GM12878 (cell line): ENCODE measurements at regions not wholly inside any gene's neighbourhood (a gene's known extent, or its start where the extent isn't known, plus 50 kb on each side); places are given as distances from the start of the nearest gene placed in this dataset.

ENCODE experiments used
- ATAC-seq: fragments of 200-7000 bp; cut with Tn5 transposase; 3 replicates; pipeline ENCODE4 v1.9.1; 2020; ENCODE audit warnings: mild to moderate bottlenecking, moderate library complexity
- BruUV-seq: library from RNA; stranded (reverse); fragments of 400-500 nt; replicated peaks from 2 replicates; lab custom pipeline; 2021; lab: Mats Ljungman, UMichigan
- CTCF ChIA-PET: fragments of 300-600 bp; sonication (Branson Sonifier 250); formaldehyde crosslinking; extraction: SDS; loops from one replicate; lab custom pipeline; 2021; ENCODE audit warnings: inconsistent platforms; lab: Yijun Ruan, JAX
- POLR2A ChIA-PET: fragments of 350-600 bp; formaldehyde crosslinking; extraction: SDS; loops from one replicate; lab custom pipeline; 2021; ENCODE audit warnings: inconsistent platforms; lab: Charles Lee
- RAD21 ChIA-PET: fragments of 300-600 bp; sonication (Branson Sonifier 250); formaldehyde crosslinking; loops from one replicate; lab custom pipeline; 2023; ENCODE audit warnings: antibody characterized with exemption; ENCODE audit not compliant: unreplicated experiment; lab: Charles Lee
- SMC1A ChIA-PET: fragments of 300-600 bp; sonication (Branson Sonifier 250); formaldehyde crosslinking; loops from one replicate; lab custom pipeline; 2023; ENCODE audit not compliant: unreplicated experiment, uncharacterized antibody; lab: Charles Lee
- DNase-seq: peaks from one replicate; pipeline ENCODE4 v3.0.0-alpha.2; 2011; ENCODE audit warnings: low read depth, low spot score
- FAIRE-seq: peaks from 3 replicates; lab custom pipeline; 2011; peaks lifted over from hg19 to GRCh38; lab: Jason Lieb, UNC
- H2AFZ ChIP-seq: 2 replicates; pipeline ENCODE4 v1.6.0; 2011; ENCODE audit warnings: low read depth, low read length, control low read depth; ENCODE audit not compliant: control insufficient read depth
- H3K27ac ChIP-seq: 2 replicates; pipeline ENCODE4 v1.5.1; 2011; ENCODE audit warnings: control low read depth; ENCODE audit not compliant: control insufficient read depth, insufficient read depth
- H3K27me3 ChIP-seq, 2 experiments: replicated peaks in 1 of 2; 2 replicates each; pipeline versions ENCODE4 v1.6.0 to v1.6.1; 2011; ENCODE audit warnings: low read length in 1 of 2; ENCODE audit not compliant: control insufficient read depth in 2 of 2, insufficient read depth in 2 of 2
- H3K36me3 ChIP-seq, 2 experiments: 2 replicates each; pipeline ENCODE4 v1.5.1; 2011; ENCODE audit warnings: low read length in 1 of 2; ENCODE audit not compliant: control insufficient read depth in 2 of 2, insufficient read depth in 2 of 2
- H3K4me1 ChIP-seq: 2 replicates; pipeline ENCODE4 v1.6.1; 2011; ENCODE audit warnings: mild to moderate bottlenecking, low read length, moderate library complexity, mixed read lengths; ENCODE audit not compliant: control insufficient read depth, insufficient read depth
- H3K4me2 ChIP-seq: 2 replicates; pipeline ENCODE4 v1.6.0; 2011; ENCODE audit warnings: control low read depth; ENCODE audit not compliant: control insufficient read depth, insufficient read depth
- H3K4me3 ChIP-seq: fragments of 200-600 bp; sonication (generic); 2 replicates; pipeline ENCODE4 v1.5.1; 2016
- H3K79me2 ChIP-seq: 2 replicates; pipeline ENCODE4 v1.6.0; 2011; ENCODE audit warnings: low read length; ENCODE audit not compliant: control insufficient read depth, insufficient read depth
- H3K9ac ChIP-seq: 2 replicates; pipeline ENCODE4 v1.8.0; 2011; ENCODE audit warnings: low read length, control low read depth, mixed read lengths; ENCODE audit not compliant: control insufficient read depth, insufficient read depth
- H3K9me3 ChIP-seq: replicated peaks from 3 replicates; pipeline ENCODE4 v1.5.1; 2011; ENCODE audit warnings: mild to moderate bottlenecking, low read length; ENCODE audit not compliant: control insufficient read depth, insufficient read depth
- H4K20me1 ChIP-seq: 2 replicates; pipeline ENCODE4 v1.6.0; 2011; ENCODE audit not compliant: control insufficient read depth, insufficient read depth
- EP300 ChIP-seq, 2 experiments: fragments of 150-350 bp in 1 of 2; IDR thresholded peaks; 2 replicates each; pipeline ENCODE4 v1.6.1; 2011 to 2012; ENCODE audit warnings: low read depth in 2 of 2, low read length in 2 of 2, borderline replicate concordance in 1 of 2, improper control_type of control experiment in 1 of 2, inconsistent platforms in 1 of 2; ENCODE audit not compliant: control insufficient read depth in 1 of 2
- HDGF ChIP-seq: fragments of 450-650 bp; IDR thresholded peaks from 2 replicates; pipeline ENCODE4 v1.6.1; 2016; ENCODE audit warnings: antibody characterized with exemption
- IRF3 ChIP-seq: fragments of 450-650 bp; IDR thresholded peaks from 2 replicates; pipeline ENCODE4 v1.6.1; 2014; ENCODE audit warnings: mild to moderate bottlenecking
- LARP7 ChIP-seq: fragments of 450-650 bp; IDR thresholded peaks from 2 replicates; pipeline ENCODE4 v1.6.1; 2017; ENCODE audit warnings: mild to moderate bottlenecking
- PAX8 ChIP-seq: fragments of 450-650 bp; IDR thresholded peaks from 2 replicates; pipeline ENCODE4 v1.6.1; 2017; ENCODE audit warnings: mild to moderate bottlenecking, moderate library complexity
- POLR2A ChIP-seq: IDR thresholded peaks from 2 replicates; pipeline ENCODE4 v1.6.1; 2011; ENCODE audit warnings: low read depth, mild to moderate bottlenecking, low read length
- POLR2AphosphoS5 ChIP-seq: IDR thresholded peaks from 2 replicates; pipeline ENCODE4 v1.6.1; 2011; ENCODE audit warnings: mild to moderate bottlenecking, low read length, inconsistent platforms
- RAD51 ChIP-seq: fragments of 450-650 bp; IDR thresholded peaks from 2 replicates; pipeline ENCODE4 v1.6.1; 2016; ENCODE audit warnings: moderate library complexity, mild to moderate bottlenecking, inconsistent platforms
- RBBP5 ChIP-seq: fragments of 200-600 bp; sonication (generic); conservative IDR thresholded peaks from 2 replicates; pipeline ENCODE4 v1.6.1; 2016
- SPI1 ChIP-seq: IDR thresholded peaks from 2 replicates; pipeline ENCODE4 v1.6.1; 2011; ENCODE audit warnings: low read depth, mild to moderate bottlenecking, low read length, moderate library complexity, borderline replicate concordance; ENCODE audit not compliant: insufficient read depth
- TBL1XR1 ChIP-seq: IDR thresholded peaks from 2 replicates; pipeline ENCODE4 v1.6.1; 2012; ENCODE audit warnings: low read depth, low read length, improper control_type of control experiment
- TCF7 ChIP-seq: IDR thresholded peaks from 2 replicates; pipeline ENCODE4 v1.6.1; 2014; ENCODE audit warnings: antibody characterized with exemption, borderline replicate concordance
- WGBS: methylation state at CpG from one replicate; pipeline ENCODE4 v1.1.6; 2016; ENCODE audit warnings: low lambda C conversion rate; ENCODE audit not compliant: insufficient replicate concordance, insufficient coverage; ENCODE audit errors: missing lambda C conversion rate; 5-methylcytosine and 5-hydroxymethylcytosine counted together
- in situ Hi-C: fragments of 300-500 bp; cut with MboI; formaldehyde crosslinking; loops from 9 replicates; pipeline ENCODE4 v1.14.3; 2018; ENCODE audit warnings: mixed read lengths
- intact Hi-C: fragments of 100-400 bp; cut with micrococcal nuclease; formaldehyde crosslinking; loops from one replicate; pipeline ENCODE4 v1.14.2; 2022; ENCODE audit not compliant: unreplicated experiment
- TF ChIP-seq, protein P1 (sequence below): IDR thresholded peaks from 2 replicates; pipeline ENCODE4 v1.6.1; 2012; ENCODE audit warnings: mild to moderate bottlenecking, low read depth, low read length

GRCh38 chr2:8357738-8358518 is 323.9 kb upstream of the ID2 start:
- CTCF ChIA-PET = interaction anchor here (1.2 kb wide), 1 partner anchor 21 kb away, joined by 3 read pairs; no protein-coding TSS in a partner anchor
- H2AFZ ChIP-seq = no peak overlapping the region
- ATAC-seq = peak; percentile 67
- H3K4me3 ChIP-seq = no peak overlapping the region
- TF ChIP-seq SPI1 = peak; percentile 61; the same call in 1 of the 2 replicates
- TF ChIP-seq TCF7 = no peak
- no peak for TF ChIP-seq IRF3
- TF ChIP-seq RBBP5 = no peak
- TF ChIP-seq, all 136 proteins: peak for 1
- Histone ChIP-seq H3K27me3 (no peaks in the 10 kb centered on the region), H3K4me2 (no peak overlapping the region), H3K9ac (no peak overlapping the region), H3K79me2 (no peaks in the 10 kb centered on the region), H3K36me3 (no peaks in the 10 kb centered on the region), H4K20me1 (no peaks in the 10 kb centered on the region), H3K4me1 (peaks cover 3% of the 10 kb centered on the region), H3K27ac (no peak overlapping the region), H3K9me3 (no peaks in the 10 kb centered on the region; the same call in 2 of the 3 replicates)
- RAD21 ChIA-PET = no interaction called here
- FAIRE-seq (no peak), DNase-seq (no peak)
- BruUV-seq = no TSS peak
- SMC1A ChIA-PET = interaction anchor here (1.3 kb wide), 1 partner anchor 15 kb away, joined by 3 read pairs; no protein-coding TSS in a partner anchor
- 41% methylated on average over 8 of the region's 8 CpGs for WGBS
- POLR2A ChIA-PET = interaction anchor here (0.8 kb wide), 1 partner anchor 11 kb away, joined by 3 read pairs; no protein-coding TSS in a partner anchor
- intact Hi-C loops (no loop called here), in situ Hi-C loops (no loop called here)

DNA sequence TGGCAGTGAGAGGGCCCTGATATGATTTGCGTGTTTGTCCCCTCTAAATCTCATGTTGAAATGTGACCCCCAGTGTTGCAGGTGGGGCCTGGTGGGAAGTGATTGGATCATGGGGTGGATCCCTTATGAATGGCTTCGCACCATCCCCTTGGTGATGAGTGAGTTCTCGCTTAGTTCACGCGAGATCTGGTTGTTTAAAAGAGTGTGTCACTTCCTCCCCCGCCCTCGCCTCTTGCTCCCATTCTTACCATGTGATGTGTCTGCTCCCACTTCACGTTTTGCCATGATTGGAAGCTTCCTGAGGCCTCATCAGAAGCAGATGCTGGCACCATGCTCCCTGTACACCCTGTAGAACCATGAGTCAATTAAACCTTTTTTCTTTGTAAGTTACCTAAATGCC is 319.9 kb upstream of the ID2 start:
- Histone ChIP-seq H4K20me1 (no peaks in the 10 kb centered on the region), H3K27ac (no peak overlapping the region), H3K36me3 (no peaks in the 10 kb centered on the region), H2AFZ (no peak overlapping the region), H3K4me1 (peaks cover 3% of the 10 kb centered on the region), H3K4me3 (no peak overlapping the region), H3K79me2 (no peaks in the 10 kb centered on the region), H3K9ac (no peak overlapping the region), H3K9me3 (no peaks in the 10 kb centered on the region; the same call in 2 of the 3 replicates), H3K27me3 (no peaks in the 10 kb centered on the region), H3K4me2 (no peak overlapping the region)
- intact Hi-C loops (no loop called here), in situ Hi-C loops (no loop called here)
- DNase-seq (no peak), ATAC-seq (no peak), FAIRE-seq (no peak)
- RAD21 ChIA-PET = interaction anchor here (1.0 kb wide), 1 partner anchor 48 kb away, joined by 3 read pairs; no protein-coding TSS in a partner anchor
- CTCF ChIA-PET = no interaction called here
- WGBS = 55% methylated on average over 8 of the region's 8 CpGs
- SMC1A ChIA-PET = interaction anchor here (1.2 to 1.8 kb wide), 2 partner anchors 12 to 16 kb away, joined by 3 to 6 read pairs; no protein-coding TSS in a partner anchor
- POLR2A ChIA-PET = no interaction called here
- BruUV-seq = no TSS peak
- TF ChIP-seq RAD51 (no peak), POLR2AphosphoS5 (no peak), LARP7 (no peak), PAX8 (no peak), POLR2A (no peak), HDGF (no peak), TBL1XR1 (no peak), EP300 (IDR thresholded peaks at IDR 0.05; ENCODE audit: borderline replicate concordance in 1 of 2, control insufficient read depth in 1 of 2, low read depth in 2 of 2, low read length in 2 of 2) (no peak)
- TF ChIP-seq, protein P1, sequence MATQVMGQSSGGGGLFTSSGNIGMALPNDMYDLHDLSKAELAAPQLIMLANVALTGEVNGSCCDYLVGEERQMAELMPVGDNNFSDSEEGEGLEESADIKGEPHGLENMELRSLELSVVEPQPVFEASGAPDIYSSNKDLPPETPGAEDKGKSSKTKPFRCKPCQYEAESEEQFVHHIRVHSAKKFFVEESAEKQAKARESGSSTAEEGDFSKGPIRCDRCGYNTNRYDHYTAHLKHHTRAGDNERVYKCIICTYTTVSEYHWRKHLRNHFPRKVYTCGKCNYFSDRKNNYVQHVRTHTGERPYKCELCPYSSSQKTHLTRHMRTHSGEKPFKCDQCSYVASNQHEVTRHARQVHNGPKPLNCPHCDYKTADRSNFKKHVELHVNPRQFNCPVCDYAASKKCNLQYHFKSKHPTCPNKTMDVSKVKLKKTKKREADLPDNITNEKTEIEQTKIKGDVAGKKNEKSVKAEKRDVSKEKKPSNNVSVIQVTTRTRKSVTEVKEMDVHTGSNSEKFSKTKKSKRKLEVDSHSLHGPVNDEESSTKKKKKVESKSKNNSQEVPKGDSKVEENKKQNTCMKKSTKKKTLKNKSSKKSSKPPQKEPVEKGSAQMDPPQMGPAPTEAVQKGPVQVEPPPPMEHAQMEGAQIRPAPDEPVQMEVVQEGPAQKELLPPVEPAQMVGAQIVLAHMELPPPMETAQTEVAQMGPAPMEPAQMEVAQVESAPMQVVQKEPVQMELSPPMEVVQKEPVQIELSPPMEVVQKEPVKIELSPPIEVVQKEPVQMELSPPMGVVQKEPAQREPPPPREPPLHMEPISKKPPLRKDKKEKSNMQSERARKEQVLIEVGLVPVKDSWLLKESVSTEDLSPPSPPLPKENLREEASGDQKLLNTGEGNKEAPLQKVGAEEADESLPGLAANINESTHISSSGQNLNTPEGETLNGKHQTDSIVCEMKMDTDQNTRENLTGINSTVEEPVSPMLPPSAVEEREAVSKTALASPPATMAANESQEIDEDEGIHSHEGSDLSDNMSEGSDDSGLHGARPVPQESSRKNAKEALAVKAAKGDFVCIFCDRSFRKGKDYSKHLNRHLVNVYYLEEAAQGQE = no peak
